ENCODE measurements at regions not wholly inside any gene's neighbourhood (a gene's known extent, or its start where the extent isn't known, plus 50 kb on each side); places are given as distances from the start of the nearest gene placed in this dataset.

GRCh38 chr2:71951718-71952404 lies 195.8 kb downstream of the CYP26B1 start:
- no peak for DNase-seq

- DNase-seq, result no peak
These were observed 196.6 kb downstream of the CYP26B1 start for GRCh38 chr2:71951083-71951468.

- peak; percentile 55 to 76 (median 73) for DNase-seq
These were observed 197.2 kb downstream of the CYP26B1 start for GRCh38 chr2:71950256-71951082.

- DNase-seq, result no peak
These were observed 198.2 kb downstream of the CYP26B1 start for GRCh38 chr2:71949537-71949798.

- DNase-seq, result no peak
These were observed 198.7 kb downstream of the CYP26B1 start for GRCh38 chr2:71948781-71949536.

GRCh38 chr2:71947809-71948208 lies 199.9 kb downstream of the CYP26B1 start:
- DNase-seq, result no peak

- no peak for DNase-seq
These were observed 202.1 kb downstream of the CYP26B1 start for GRCh38 chr2:71945603-71945959.

GRCh38 chr2:71944806-71945602 lies 202.7 kb downstream of the CYP26B1 start:
- DNase-seq, result no peak

GRCh38 chr2:71944183-71944550 lies 203.5 kb downstream of the CYP26B1 start:
- DNase-seq, result no peak

GRCh38 chr2:71943238-71944182 lies 204.2 kb downstream of the CYP26B1 start:
- DNase-seq, result peak in 1 of 3 donors; percentile 6

GRCh38 chr2:71941726-71942525 lies 205.7 kb downstream of the CYP26B1 start:
- DNase-seq, result no peak

GRCh38 chr2:71940695-71941094 lies 207.0 kb downstream of the CYP26B1 start:
- DNase-seq, result no peak

GRCh38 chr2:71939588-71940535 lies 207.8 kb downstream of the CYP26B1 start:
- DNase-seq, result no peak

- no peak for DNase-seq
These were observed 208.7 kb downstream of the CYP26B1 start for GRCh38 chr2:71938659-71939587.

- DNase-seq, result no peak
These were observed 209.6 kb downstream of the CYP26B1 start for GRCh38 chr2:71938108-71938507.

GRCh38 chr2:71937396-71937795 lies 210.3 kb downstream of the CYP26B1 start:
- no peak for DNase-seq

- no peak for DNase-seq
These were observed 211.3 kb downstream of the CYP26B1 start for GRCh38 chr2:71936076-71937030.

Measured in suppressor macrophage treated with lipopolysaccharide for 1 hour (primary cell).